Activated effector memory CD4-positive, alpha-beta T cell treated with Interleukin-2 at 50 U/mL for 16 hours (primary cell): ENCODE measurements at regions not wholly inside any gene's neighbourhood (a gene's known extent, or its start where the extent isn't known, plus 50 kb on each side); places are given as distances from the start of the nearest gene placed in this dataset.

Source experiments
- DNase-seq: peaks from one replicate; pipeline ENCODE4 v3.0.0-alpha.2; 2020

DNA sequence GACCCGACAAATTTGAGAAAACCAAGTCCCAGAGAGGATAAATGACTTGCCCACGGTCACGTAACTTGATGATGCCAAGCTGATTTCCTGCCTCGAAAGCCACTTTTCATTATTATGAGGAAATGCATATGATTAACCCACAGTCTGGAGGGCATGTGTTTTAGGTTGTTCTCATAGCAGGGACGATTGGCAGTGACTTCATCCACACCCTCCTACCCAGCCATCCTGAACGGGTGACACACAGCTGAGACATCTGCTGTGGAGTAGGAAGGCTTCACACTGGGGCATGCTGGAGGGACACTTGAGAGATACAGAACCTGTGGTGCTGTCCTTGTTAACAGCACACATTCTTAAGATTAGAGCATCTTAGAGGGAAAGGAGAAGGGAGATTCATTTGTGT, 65.4 kb upstream of the WDFY2 start:
- no peak for DNase-seq

DNA sequence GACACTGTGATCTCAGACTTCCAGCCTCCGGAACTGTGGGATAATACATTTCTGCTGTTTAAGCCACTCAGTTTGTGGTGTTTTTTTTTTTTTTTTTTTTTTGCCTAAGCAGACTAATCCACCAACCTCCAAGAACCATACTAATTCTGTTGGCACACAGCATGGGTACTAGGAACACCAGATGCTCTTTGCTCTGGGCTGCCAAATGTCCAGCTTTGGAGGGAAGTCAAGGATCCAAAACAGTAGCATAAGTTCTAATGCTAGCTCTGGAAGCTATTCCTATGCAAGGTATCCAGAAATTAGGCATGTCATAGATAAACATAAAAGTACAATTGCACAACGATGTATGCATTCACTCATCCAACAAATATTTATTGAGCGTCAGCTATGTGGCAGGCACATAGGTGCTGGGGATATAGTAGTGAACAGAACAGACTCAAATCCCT, 64.5 kb upstream of the WDFY2 start:
- DNase-seq = no peak

DNA sequence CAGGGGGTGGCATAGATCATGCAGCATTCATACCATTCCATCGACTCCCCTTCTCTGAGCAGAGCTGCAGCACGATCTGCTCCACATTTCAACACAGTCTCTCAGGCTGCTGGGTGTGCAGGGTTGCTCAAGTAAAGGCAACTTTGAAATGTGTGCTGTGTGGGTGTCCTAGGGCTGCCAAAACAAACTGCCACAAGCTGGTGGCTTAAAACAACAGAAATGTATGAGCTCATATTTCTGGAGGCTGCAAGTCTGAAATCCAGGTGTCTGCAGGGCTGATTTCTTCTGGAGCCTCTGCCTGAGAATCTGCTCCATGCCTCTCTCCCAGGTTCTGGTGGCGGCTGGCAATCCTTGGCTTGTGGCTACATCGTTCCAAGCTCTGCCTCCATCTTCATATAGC, 63.7 kb upstream of the WDFY2 start:
- DNase-seq = no peak

DNA sequence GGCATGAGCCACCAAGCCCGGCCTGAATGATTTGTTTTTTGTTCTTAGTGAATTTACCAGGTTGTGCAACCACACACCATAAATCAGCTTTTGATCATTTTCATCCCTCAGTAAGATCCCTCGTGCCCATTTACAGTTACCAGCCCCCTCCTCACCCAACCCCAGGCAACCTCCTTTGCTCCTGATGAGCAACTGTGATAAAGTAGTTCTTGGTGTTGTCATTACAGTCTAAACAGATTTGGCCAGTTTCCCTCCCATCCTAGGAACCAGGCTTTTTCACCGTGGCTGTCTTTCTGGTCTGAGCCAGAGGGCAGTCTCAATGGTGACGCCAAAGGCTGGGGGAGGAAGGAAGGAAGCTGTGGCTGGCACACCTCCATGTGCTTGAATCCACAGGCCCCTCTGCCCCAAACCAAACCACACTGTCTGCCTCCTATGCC, 61.2 kb upstream of the WDFY2 start:
- peak; percentile 12 for DNase-seq

DNA sequence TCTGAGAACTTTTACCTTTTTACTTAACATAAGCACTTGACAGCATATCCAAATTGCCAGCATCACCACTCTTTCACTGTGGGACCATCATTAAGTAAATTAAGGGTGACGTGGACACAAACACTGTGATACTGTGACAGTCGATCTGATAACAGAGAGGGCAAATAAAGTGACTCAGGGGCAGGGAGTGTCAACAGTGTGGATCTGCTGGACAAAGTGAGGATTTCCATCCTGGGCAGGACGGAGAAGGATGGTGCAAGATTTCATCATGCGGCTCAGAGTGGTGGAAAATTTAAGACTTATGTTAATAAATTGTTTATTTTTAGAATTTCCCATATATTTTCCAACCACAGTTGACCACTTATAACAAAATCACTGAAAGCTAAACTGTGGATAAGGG, 60.0 kb upstream of the WDFY2 start:
- no peak for DNase-seq

DNA sequence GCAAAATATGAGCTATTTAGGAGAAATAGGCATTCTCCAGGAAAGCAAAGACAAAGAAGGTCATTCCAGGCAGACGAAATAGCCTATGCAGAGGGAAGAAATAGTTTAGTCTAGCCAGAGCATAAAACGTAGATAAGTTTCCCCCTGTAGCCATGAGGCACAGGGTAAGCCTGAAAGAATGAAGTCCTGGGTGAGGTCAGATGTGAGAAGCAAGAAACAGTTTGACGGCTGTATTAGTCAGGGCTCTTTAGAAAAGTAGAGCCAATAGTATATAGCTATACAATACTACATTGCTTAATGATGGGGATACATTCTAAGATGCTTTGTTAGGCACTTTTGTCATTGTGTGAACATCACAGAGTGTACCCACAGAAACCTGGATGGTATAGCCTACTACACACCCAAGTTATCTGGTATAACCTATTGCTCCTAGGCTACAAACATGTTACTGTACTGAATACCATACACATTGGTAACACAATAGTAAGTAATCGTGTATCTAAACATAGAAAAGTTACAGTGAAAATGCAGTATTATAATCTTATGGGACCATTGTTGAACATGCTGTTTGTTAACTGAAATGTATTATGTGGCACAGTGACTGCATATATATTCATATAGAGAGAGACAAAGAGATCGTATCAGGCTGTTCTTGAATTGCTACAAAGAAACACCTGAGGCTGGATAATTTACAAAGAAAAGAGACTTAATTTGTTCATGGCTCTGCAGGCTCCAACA, 59.3 kb upstream of the WDFY2 start:
- no peak for DNase-seq

DNA sequence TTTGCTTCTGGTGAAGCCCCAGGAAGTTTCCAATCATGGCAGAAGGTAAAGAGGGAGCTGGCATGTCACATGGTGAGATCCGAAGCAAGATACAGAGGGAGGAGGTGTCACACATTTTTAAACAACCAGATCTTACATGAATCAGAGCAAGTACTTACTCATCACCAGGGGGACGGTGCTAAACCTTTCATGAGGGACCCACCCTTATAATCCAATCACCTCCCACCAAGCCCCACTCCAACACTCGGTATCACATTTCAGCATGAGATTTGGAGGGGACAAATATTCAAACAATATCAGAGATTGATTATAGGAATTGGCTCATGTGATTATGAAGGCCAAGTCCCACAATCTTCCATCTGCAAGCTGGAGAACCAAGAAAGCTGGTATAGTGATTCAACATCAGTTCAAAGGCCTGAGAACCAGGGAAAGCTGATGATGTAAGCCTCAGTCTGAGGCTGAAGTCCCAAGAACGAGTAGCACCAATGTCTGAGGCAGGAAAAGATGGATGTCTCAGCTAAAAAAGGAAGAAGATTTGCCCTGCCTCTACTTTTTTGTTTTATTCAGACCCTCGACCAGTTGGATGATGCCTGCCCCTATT, 58.6 kb upstream of the WDFY2 start:
- DNase-seq = no peak

DNA sequence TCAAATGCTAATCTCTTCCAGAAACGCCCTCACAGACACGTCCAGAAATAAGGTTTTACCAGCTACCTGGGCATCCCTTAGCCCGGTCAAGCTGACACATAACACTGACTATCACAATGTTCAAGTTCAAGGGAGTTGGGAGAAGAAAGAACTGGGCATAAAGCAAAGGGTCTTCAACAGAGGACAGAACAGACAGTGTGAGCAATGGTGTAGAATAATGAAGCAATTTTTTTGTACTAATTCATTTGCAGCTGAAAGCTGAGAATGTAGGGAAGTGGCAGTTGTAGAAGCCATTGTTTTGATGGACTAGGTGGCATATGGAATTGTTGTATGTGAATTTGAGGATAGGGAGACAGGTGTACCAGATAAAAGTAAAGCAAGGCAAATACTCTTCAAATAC, 58.1 kb upstream of the WDFY2 start:
- DNase-seq = no peak

DNA sequence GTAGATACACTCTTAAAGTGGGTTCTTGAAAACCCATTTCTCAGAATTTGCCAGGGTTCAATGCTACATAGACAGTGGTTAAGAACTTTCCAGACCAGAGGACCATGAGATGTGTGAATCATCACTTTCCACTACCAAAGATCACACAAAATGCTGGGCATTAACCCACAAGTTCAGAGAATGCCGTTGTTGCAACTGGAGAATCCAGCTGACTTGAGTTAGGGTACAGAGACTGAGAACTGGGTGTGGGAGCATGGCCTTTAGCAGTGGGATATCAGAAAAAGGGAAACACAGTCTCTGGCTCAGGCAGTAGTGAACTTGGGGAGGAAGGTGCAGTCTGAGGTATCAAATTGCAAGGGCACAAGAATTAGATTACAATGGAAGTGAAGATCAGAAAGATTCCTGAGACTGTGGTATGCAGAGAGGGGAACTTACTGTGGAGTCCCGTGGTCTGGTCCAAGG, 51.5 kb upstream of the WDFY2 start:
- no peak for DNase-seq

DNA sequence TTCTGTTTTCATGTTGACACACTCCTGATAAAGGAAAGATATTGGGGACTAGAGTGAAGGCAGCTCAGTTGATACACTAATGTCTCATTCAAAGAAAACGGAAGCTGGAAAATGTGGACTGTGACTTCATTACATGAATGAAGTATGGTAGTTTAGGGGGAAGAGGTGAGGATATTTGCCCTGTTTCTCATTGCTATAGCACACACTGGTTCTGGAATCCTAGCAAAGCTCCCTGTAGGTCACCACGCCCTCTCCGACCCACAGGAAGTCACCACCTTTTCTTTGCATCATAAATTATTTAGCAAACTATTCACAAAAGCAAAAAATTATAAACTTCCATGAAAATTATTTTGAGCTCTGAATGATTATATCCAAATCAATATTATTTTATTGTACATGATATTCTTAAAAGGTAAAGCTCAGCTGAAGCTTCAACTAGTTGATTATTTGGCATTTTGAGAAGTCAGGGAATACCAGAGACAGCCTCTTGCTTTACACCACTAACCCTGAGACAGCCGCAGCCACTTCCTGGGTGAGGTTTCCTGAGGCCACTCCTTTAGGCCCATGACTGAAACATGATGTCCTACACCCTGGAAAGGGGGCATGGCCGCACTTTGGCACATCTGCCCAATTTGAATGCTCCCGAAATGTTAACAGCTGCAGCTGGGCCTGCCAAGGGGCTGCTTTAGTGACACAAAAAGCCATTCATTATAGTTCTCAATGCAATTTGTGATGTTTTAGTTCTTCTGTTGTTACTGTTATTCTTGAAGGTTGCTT, 50.0 kb upstream of the WDFY2 start:
- peak; percentile 34 for DNase-seq
